PC-3 (cell line): ENCODE measurements at regions not wholly inside any gene's neighbourhood (a gene's known extent, or its start where the extent isn't known, plus 50 kb on each side); places are given as distances from the start of the nearest gene placed in this dataset.

Experiments used
- EZH2 ChIP-seq: fragments of 300-600 bp; sonication (generic); IDR thresholded peaks from one replicate; pipeline ENCODE4 v1.6.1; 2017; ENCODE audit warnings: antibody characterized with exemption, mild to moderate bottlenecking, low read length; ENCODE audit not compliant: unreplicated experiment
- EZH2phosphoT487 ChIP-seq: fragments of 300-600 bp; sonication (generic); IDR thresholded peaks from 2 replicates; pipeline ENCODE4 v1.6.1; 2018; ENCODE audit warnings: mild to moderate bottlenecking, antibody characterized with exemption, low read length, borderline replicate concordance
- TF ChIP-seq, protein P1 (sequence below): fragments of 300-600 bp; sonication (generic); conservative IDR thresholded peaks from 2 replicates; pipeline ENCODE4 v1.5.1; 2017; ENCODE audit warnings: antibody characterized with exemption, low read depth, mild to moderate bottlenecking, low read length

DNA sequence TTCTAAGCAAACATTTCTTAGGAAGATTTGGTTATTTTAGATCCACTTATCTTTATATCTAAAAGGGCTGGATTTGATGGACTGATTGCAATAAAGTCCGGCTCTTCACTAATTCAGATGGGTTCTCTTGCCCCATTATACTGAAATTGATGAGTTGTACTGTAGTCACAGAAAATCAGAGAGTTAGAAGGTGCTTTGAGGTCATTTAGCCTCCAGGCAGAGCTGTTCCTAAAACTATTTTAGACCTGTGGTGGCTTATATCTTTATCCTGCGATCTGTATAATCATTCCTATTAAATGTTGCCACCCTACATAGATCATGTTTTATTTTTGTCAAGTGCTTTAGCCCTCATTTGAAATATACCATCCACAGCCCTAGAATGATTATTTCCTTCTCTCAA is 61.3 kb upstream of the ATXN1 start:
- TF ChIP-seq, protein P1, sequence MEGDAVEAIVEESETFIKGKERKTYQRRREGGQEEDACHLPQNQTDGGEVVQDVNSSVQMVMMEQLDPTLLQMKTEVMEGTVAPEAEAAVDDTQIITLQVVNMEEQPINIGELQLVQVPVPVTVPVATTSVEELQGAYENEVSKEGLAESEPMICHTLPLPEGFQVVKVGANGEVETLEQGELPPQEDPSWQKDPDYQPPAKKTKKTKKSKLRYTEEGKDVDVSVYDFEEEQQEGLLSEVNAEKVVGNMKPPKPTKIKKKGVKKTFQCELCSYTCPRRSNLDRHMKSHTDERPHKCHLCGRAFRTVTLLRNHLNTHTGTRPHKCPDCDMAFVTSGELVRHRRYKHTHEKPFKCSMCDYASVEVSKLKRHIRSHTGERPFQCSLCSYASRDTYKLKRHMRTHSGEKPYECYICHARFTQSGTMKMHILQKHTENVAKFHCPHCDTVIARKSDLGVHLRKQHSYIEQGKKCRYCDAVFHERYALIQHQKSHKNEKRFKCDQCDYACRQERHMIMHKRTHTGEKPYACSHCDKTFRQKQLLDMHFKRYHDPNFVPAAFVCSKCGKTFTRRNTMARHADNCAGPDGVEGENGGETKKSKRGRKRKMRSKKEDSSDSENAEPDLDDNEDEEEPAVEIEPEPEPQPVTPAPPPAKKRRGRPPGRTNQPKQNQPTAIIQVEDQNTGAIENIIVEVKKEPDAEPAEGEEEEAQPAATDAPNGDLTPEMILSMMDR, result no peak
- TF ChIP-seq EZH2phosphoT487 (no peak), EZH2 (no peak)
